ENCODE measurements at regions not wholly inside any gene's neighbourhood (a gene's known extent, or its start where the extent isn't known, plus 50 kb on each side); places are given as distances from the start of the nearest gene placed in this dataset.

DNA sequence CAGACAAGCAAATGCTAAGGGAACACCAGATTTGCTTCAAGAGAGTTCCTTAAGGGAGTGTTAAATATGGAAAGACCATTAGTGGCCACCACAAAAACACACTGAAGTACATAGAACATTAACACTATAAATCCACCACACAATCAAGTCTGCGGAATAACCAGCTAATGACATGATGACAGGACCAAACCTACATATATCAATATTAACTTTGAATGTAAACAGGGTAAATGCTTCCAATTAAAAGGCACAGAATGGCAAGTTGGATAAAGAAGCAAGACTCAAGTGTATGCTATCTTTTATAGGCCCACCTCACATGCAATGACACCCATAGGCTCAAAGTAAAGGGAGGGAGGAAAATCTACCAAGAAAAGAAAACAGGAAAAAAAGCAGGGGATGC is 291.3 kb downstream of the COG6 start:
- no peaks in the 10 kb centered on the region for H3K9me3 Mint-ChIP-seq (ENCODE audit: unreplicated experiment)
- H3K36me3 Mint-ChIP-seq (ENCODE audit: unreplicated experiment), result no peaks in the 10 kb centered on the region
- H3K4me3 Mint-ChIP-seq (ENCODE audit: unreplicated experiment), result no peak overlapping the region
- H3K27me3 Mint-ChIP-seq (ENCODE audit: unreplicated experiment), result no peaks in the 10 kb centered on the region
- no peak for DNase-seq
- TF ChIP-seq, protein P1, sequence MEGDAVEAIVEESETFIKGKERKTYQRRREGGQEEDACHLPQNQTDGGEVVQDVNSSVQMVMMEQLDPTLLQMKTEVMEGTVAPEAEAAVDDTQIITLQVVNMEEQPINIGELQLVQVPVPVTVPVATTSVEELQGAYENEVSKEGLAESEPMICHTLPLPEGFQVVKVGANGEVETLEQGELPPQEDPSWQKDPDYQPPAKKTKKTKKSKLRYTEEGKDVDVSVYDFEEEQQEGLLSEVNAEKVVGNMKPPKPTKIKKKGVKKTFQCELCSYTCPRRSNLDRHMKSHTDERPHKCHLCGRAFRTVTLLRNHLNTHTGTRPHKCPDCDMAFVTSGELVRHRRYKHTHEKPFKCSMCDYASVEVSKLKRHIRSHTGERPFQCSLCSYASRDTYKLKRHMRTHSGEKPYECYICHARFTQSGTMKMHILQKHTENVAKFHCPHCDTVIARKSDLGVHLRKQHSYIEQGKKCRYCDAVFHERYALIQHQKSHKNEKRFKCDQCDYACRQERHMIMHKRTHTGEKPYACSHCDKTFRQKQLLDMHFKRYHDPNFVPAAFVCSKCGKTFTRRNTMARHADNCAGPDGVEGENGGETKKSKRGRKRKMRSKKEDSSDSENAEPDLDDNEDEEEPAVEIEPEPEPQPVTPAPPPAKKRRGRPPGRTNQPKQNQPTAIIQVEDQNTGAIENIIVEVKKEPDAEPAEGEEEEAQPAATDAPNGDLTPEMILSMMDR (IDR thresholded peaks at IDR 0.05; ENCODE audit: partially characterized antibody, unreplicated experiment), result no peak
- H3K4me1 Mint-ChIP-seq (ENCODE audit: low read depth, unreplicated experiment), result no peaks in the 10 kb centered on the region
- no peak overlapping the region for H3K27ac Mint-ChIP-seq (ENCODE audit: unreplicated experiment)

DNA sequence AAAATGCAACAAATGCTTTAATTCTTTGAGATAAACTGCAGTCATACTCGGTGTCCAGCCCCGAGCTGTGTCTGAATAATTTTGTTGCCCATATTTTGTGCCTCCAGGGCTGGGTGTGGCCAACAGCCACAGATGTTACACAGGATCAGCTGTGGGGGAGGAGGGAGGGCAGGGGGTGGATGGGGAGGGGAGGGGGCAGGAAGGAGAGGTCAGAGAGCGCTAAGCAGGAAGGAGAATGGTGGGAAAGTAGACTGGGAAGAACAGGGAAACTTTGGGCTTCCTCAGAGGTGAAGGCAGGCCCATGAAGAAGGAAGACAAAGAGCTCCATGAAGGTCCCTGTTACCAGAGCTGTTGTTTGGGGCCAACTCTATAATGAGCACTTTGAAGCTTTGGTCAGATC is 295.8 kb downstream of the COG6 start:
- Mint-ChIP-seq H3K27ac (ENCODE audit: unreplicated experiment) (no peak overlapping the region), H3K36me3 (ENCODE audit: unreplicated experiment) (no peaks in the 10 kb centered on the region), H3K9me3 (ENCODE audit: unreplicated experiment) (no peaks in the 10 kb centered on the region), H3K4me1 (ENCODE audit: low read depth, unreplicated experiment) (no peaks in the 10 kb centered on the region), H3K4me3 (ENCODE audit: unreplicated experiment) (no peak overlapping the region), H3K27me3 (ENCODE audit: unreplicated experiment) (no peaks in the 10 kb centered on the region)
- no peak for DNase-seq
- TF ChIP-seq, protein P1 (IDR thresholded peaks at IDR 0.05; ENCODE audit: partially characterized antibody, unreplicated experiment), result no peak

DNA sequence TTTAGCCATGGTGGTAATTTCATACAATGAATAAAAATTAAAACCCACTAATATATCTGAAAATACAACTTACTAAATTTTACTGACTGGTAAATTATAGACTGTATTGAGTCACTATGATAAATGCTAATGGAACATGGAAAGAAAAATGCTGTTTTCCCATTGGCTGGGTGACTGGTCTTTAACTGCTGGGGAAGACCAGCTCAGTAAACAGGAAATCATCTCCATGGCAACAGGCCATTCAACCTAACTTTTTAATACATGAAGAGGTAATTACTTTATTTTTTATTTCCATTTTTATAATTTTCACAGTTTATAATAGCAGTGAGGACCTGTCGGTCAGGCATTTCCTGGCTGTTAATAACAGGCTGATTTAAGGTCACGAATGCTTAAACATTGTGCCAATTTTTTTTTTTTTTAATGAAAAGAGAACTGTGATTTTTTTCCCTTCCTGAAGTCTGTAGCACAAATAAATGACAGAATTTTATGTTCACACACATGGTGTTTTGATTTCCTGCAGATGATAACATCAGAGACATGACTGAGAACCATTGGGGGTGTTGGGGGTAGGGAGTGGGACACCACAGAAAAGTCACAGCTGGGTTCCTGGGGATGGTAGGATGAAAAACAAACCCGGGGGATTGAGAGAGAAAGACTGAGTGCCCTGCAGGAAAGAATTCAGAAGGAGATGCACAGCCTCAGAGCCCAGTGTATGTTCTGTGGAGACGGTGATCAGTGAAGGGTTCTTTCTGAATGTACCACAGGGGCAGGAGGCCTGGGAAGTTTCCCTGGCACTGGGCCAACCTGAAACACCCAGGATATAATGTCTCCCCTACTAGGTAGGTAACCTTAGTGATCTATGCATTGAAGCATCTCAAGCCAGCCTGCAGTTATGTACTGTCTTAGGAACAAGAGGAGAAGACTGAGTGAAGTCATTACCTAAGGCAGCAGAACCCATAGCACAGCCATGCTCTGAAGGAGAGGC is 297.1 kb downstream of the COG6 start:
- no peak overlapping the region for H3K4me3 Mint-ChIP-seq (ENCODE audit: unreplicated experiment)
- H3K27me3 Mint-ChIP-seq (ENCODE audit: unreplicated experiment), result no peaks in the 10 kb centered on the region
- H3K27ac Mint-ChIP-seq (ENCODE audit: unreplicated experiment), result no peak overlapping the region
- H3K36me3 Mint-ChIP-seq (ENCODE audit: unreplicated experiment), result no peaks in the 10 kb centered on the region
- TF ChIP-seq, protein P1 (IDR thresholded peaks at IDR 0.05; ENCODE audit: partially characterized antibody, unreplicated experiment), result no peak
- no peaks in the 10 kb centered on the region for H3K9me3 Mint-ChIP-seq (ENCODE audit: unreplicated experiment)
- DNase-seq, result no peak
- no peaks in the 10 kb centered on the region for H3K4me1 Mint-ChIP-seq (ENCODE audit: low read depth, unreplicated experiment)

DNA sequence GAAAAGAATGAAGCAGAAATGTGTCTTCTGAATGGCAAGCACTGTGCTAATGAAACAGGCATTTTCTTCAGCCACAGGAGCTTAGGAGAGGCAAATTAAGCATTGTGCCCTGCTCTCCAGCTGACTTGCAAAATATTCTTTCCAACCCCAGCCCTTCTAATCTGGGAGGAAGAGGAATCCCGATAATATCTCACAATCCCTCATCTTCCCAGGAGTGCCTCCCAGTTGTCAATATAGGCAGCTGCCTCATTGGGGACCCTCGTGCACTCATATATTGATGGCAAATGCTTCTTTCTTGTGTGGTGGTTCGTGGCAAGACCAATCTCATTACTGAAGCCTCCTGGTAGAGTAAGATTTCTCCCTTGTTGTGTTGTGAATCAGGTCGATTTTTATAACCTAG is 299.0 kb downstream of the COG6 start:
- H3K9me3 Mint-ChIP-seq (ENCODE audit: unreplicated experiment), result no peaks in the 10 kb centered on the region
- no peak overlapping the region for H3K27ac Mint-ChIP-seq (ENCODE audit: unreplicated experiment)
- H3K4me1 Mint-ChIP-seq (ENCODE audit: low read depth, unreplicated experiment), result no peaks in the 10 kb centered on the region
- H3K27me3 Mint-ChIP-seq (ENCODE audit: unreplicated experiment), result no peaks in the 10 kb centered on the region
- DNase-seq, result no peak
- TF ChIP-seq, protein P1 (IDR thresholded peaks at IDR 0.05; ENCODE audit: partially characterized antibody, unreplicated experiment), result no peak
- H3K4me3 Mint-ChIP-seq (ENCODE audit: unreplicated experiment), result no peak overlapping the region
- no peaks in the 10 kb centered on the region for H3K36me3 Mint-ChIP-seq (ENCODE audit: unreplicated experiment)

DNA sequence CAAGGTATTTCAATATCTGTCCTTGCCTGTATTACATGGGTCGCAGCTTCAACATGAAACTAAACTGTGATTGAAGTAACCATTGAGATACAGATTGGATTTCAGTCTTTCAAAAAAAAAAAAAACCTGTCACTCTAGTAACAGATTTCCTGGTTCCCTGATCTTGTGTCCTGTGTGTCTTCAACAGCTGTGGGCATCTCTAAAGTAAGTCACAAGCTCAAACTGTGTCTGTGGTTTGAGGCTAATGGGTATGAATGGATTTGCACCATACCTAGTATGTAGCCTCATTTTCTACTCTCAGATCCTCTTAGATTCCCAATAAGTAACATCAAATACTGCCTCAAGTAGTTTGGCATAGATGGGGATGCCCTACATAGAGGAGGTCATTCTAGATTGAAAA is 300.1 kb downstream of the COG6 start:
- Mint-ChIP-seq H3K4me3 (ENCODE audit: unreplicated experiment) (no peak overlapping the region), H3K4me1 (ENCODE audit: low read depth, unreplicated experiment) (peaks cover 2% of the 10 kb centered on the region), H3K36me3 (ENCODE audit: unreplicated experiment) (no peaks in the 10 kb centered on the region), H3K9me3 (ENCODE audit: unreplicated experiment) (no peaks in the 10 kb centered on the region), H3K27me3 (ENCODE audit: unreplicated experiment) (no peaks in the 10 kb centered on the region), H3K27ac (ENCODE audit: unreplicated experiment) (no peak overlapping the region)
- TF ChIP-seq, protein P1 (IDR thresholded peaks at IDR 0.05; ENCODE audit: partially characterized antibody, unreplicated experiment), result no peak
- no peak for DNase-seq

All from glutamatergic neuron (in vitro differentiated cells).